ENCODE measurements at regions not wholly inside any gene's neighbourhood (a gene's known extent, or its start where the extent isn't known, plus 50 kb on each side); places are given as distances from the start of the nearest gene placed in this dataset.
"Not testable (repeated sequence)": the region's sequence is repeated elsewhere in the genome, so short reads cannot be mapped to it uniquely, and the experiment has no call there.

GRCh38 chr5:2381070-2381469, 370.4 kb downstream of the IRX2 start:
- ATAC-seq (no peak), DNase-seq (ENCODE audit: low spot score) (peak; percentile 13)
- intact Hi-C loops (cut with DNase I), result no loop called here

- no peak for ATAC-seq
- intact Hi-C loops (cut with DNase I), result no loop called here
- DNase-seq (ENCODE audit: low spot score), result no peak
These were observed 372.5 kb downstream of the IRX2 start for GRCh38 chr5:2378976-2379375.

GRCh38 chr5:2378108-2378507, 373.4 kb downstream of the IRX2 start:
- no peak for ATAC-seq
- intact Hi-C loops (cut with DNase I), result no loop called here
- no peak for DNase-seq (ENCODE audit: low spot score)

GRCh38 chr5:2376486-2376885, 375.0 kb downstream of the IRX2 start:
- intact Hi-C loops (cut with DNase I), result no loop called here
- ATAC-seq (no peak), DNase-seq (ENCODE audit: low spot score) (no peak)

- DNase-seq (ENCODE audit: low spot score) (no peak), ATAC-seq (no peak)
- intact Hi-C loops (cut with DNase I), result no loop called here
These were observed 375.7 kb downstream of the IRX2 start for GRCh38 chr5:2375757-2376250.

GRCh38 chr5:2375291-2375690, 376.2 kb downstream of the IRX2 start:
- intact Hi-C loops (cut with DNase I), result no loop called here
- DNase-seq (ENCODE audit: low spot score) (no peak), ATAC-seq (no peak)

- intact Hi-C loops (cut with DNase I), result no loop called here
- DNase-seq (ENCODE audit: low spot score), result no peak
These were observed 376.8 kb downstream of the IRX2 start for GRCh38 chr5:2374703-2375102.

GRCh38 chr5:2373631-2374030, 377.8 kb downstream of the IRX2 start:
- ATAC-seq (no peak), DNase-seq (ENCODE audit: low spot score) (no peak)
- intact Hi-C loops (cut with DNase I), result no loop called here

More at GRCh38 chr5:2374703-2375102, 376.8 kb downstream of the IRX2 start:
- ATAC-seq, result no peak

- ATAC-seq, result no peak
- intact Hi-C loops (cut with DNase I), result no loop called here
- no peak for DNase-seq (ENCODE audit: low spot score)
These were observed 380.1 kb downstream of the IRX2 start for GRCh38 chr5:2371419-2371710.

- intact Hi-C loops (cut with DNase I), result no loop called here
- ATAC-seq (no peak), DNase-seq (ENCODE audit: low spot score) (no peak)
These were observed 380.7 kb downstream of the IRX2 start for GRCh38 chr5:2370626-2371418.

GRCh38 chr5:2369178-2369577, 382.3 kb downstream of the IRX2 start:
- intact Hi-C loops (cut with DNase I), result no loop called here
- ATAC-seq, result no peak
- DNase-seq (ENCODE audit: low spot score), result no peak

GRCh38 chr5:2366816-2367215, 384.7 kb downstream of the IRX2 start:
- no peak for ATAC-seq
- DNase-seq (ENCODE audit: low spot score), result no peak
- intact Hi-C loops (cut with DNase I), result no loop called here

GRCh38 chr5:2357309-2357708, 394.2 kb downstream of the IRX2 start:
- no peak for DNase-seq (ENCODE audit: low spot score)
- intact Hi-C loops (cut with DNase I), result no loop called here
- no peak for ATAC-seq

GRCh38 chr5:2355859-2356258, 395.6 kb downstream of the IRX2 start:
- intact Hi-C loops (cut with DNase I), result no loop called here
- ATAC-seq (no peak), DNase-seq (ENCODE audit: low spot score) (no peak)

GRCh38 chr5:2353871-2354440, 397.5 kb downstream of the IRX2 start:
- ATAC-seq, result no peak
- intact Hi-C loops (cut with DNase I), result no loop called here
- no peak for DNase-seq (ENCODE audit: low spot score)

GRCh38 chr5:2353211-2353610, 398.3 kb downstream of the IRX2 start:
- ATAC-seq (no peak), DNase-seq (ENCODE audit: low spot score) (no peak)
- intact Hi-C loops (cut with DNase I), result no loop called here

GRCh38 chr5:2352101-2352861, 399.2 kb downstream of the IRX2 start:
- ATAC-seq, result no peak
- intact Hi-C loops (cut with DNase I), result no loop called here

GRCh38 chr5:2349768-2350167, 401.7 kb downstream of the IRX2 start:
- intact Hi-C loops (cut with DNase I); DNase-seq (ENCODE audit: low spot score); ATAC-seq: not testable (repeated sequence)

More at GRCh38 chr5:2352101-2352861, 399.2 kb downstream of the IRX2 start:
- no peak for DNase-seq (ENCODE audit: low spot score)

- DNase-seq (ENCODE audit: low spot score) (no peak), ATAC-seq (no peak)
- intact Hi-C loops (cut with DNase I), result no loop called here
These were observed 412.8 kb downstream of the IRX2 start for GRCh38 chr5:2338686-2339085.
